NB4 (cell line): ENCODE measurements at regions not wholly inside any gene's neighbourhood (a gene's known extent, or its start where the extent isn't known, plus 50 kb on each side); places are given as distances from the start of the nearest gene placed in this dataset.
A peak's percentile ranks its signal among the peaks of the same experiment; 100 is the strongest.

Experiments
- POLR2A ChIP-seq: IDR thresholded peaks from 2 replicates; pipeline ENCODE4 v1.6.1; 2011; ENCODE audit warnings: mild to moderate bottlenecking; ENCODE audit not compliant: insufficient read length; ENCODE audit errors: extremely low read depth
- TF ChIP-seq, protein P1 (sequence below): IDR thresholded peaks from one replicate; pipeline ENCODE4 v1.5.1; 2012; ENCODE audit warnings: low read depth, low read length
- TF ChIP-seq, protein P2 (sequence below): IDR thresholded peaks from 2 replicates; pipeline ENCODE4 v1.6.1; 2011; ENCODE audit warnings: low read depth, low read length

DNA sequence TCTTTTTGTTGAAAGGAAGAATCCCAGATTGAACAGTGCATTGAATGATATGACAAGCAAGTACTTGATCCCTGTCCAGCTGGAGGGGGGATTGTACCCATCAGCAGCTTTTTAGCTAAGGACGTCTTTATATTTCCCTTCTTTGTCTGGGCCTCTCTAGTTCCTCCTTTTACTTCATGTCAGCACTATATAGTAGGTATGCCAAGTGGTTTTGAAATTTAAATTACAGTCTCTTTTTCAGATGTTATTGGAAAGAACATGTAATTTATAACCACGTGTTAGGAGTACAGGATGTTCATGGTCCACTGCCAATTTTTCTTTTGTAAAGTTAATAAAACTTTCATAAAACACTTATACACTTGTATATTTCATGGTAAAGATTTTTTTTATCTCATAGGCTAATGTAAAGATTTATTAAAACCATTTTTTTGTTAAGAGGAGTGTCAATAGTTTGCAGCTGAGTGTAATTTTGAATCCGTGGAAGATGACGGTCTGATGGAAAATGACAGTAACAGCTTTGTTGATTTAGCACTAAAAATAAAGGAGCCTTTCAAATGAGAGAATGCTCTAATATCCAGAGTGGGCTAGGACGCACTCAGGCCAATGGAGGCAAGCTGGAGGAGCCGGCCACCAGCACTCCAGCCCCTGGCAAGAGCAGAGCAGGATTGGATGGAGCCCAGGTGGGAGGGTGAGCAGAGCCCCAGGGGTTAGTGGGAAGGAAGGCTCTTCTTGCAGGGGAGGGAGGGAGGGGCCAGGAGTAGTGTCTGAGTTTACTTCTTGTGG is 488.3 kb downstream of the INSC start:
- TF ChIP-seq POLR2A, result no peak
- TF ChIP-seq, protein P1, sequence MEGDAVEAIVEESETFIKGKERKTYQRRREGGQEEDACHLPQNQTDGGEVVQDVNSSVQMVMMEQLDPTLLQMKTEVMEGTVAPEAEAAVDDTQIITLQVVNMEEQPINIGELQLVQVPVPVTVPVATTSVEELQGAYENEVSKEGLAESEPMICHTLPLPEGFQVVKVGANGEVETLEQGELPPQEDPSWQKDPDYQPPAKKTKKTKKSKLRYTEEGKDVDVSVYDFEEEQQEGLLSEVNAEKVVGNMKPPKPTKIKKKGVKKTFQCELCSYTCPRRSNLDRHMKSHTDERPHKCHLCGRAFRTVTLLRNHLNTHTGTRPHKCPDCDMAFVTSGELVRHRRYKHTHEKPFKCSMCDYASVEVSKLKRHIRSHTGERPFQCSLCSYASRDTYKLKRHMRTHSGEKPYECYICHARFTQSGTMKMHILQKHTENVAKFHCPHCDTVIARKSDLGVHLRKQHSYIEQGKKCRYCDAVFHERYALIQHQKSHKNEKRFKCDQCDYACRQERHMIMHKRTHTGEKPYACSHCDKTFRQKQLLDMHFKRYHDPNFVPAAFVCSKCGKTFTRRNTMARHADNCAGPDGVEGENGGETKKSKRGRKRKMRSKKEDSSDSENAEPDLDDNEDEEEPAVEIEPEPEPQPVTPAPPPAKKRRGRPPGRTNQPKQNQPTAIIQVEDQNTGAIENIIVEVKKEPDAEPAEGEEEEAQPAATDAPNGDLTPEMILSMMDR, result no peak
- TF ChIP-seq, protein P2, sequence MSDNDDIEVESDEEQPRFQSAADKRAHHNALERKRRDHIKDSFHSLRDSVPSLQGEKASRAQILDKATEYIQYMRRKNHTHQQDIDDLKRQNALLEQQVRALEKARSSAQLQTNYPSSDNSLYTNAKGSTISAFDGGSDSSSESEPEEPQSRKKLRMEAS, result 0 out of 2 replicates have a peak, but pooled peaks have one; percentile 7
